NCI-H345 (cell line): ENCODE measurements at regions not wholly inside any gene's neighbourhood (a gene's known extent, or its start where the extent isn't known, plus 50 kb on each side); places are given as distances from the start of the nearest gene placed in this dataset.

Experiments
- DNase-seq: peaks from one replicate; lab custom pipeline; 2025; lab: John Stamatoyannopoulos, UW

DNA sequence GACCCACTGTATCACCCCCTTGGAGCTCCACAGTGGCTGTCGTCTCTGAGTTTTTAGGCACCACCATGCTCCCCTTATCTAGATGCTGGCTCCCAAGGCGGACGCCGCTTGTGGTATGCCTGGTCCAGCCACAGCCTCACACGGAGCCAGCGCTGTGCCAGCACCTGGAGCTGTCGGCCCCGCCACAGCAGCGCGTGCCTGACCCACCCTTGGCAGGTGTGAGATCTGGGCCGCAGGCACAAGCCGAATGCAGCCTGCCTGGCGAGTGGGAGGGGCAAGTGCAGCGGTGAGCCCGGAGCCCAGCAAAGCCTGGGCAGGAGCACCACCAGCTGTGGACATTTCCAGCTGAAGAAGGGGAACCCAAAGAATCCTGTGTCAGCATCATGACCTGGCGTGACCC, 91.9 kb upstream of the BACE2 start:
- DNase-seq, result no peak

DNA sequence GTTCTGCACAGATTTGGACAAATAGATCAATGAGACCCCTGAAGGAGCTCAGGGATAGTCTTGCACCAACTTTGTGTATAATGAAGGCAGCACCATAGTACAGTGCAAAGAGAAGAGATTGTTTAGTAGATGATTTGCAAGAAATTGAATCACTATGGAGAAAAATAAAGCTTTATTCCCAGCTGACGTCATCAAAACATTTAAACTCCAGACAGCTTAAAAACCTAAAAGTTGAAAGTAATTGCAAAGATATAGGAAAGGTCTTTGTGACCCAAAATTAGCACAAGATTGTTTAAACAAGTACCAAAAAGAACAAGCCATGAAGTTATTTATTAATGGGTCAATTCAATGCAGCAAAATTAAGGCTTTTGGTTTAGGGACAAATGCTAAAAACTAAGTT, 88.8 kb upstream of the BACE2 start:
- no peak for DNase-seq

DNA sequence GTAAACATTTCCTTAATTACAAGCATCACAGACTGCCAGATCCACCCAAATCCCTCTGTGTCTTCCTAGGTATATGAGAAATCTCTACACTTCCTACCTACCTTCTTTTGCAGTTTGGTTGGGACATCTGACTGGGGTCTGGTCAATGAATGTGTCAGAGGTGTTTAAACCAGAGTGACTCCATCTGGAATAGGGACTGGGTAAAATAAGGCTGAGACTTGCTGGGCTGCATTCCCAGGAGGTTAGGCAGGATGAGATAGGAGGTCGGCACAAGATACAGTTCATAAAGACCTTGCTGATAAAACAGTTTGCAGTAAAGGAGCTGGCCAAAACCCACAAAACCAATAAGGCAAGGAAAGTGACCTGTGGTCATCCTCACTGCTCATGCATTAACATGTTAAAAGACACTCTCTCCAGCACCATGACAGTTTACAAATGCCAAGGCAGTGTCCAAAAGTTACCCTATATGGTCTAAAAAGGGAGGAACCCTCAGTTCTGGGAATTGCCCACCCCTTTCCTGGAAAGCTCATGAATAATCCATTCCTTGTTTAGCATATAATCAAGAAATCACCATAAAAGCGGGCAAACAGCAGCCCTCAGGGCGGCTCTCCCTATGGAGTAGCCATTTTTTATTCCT, 87.4 kb upstream of the BACE2 start:
- no peak for DNase-seq

DNA sequence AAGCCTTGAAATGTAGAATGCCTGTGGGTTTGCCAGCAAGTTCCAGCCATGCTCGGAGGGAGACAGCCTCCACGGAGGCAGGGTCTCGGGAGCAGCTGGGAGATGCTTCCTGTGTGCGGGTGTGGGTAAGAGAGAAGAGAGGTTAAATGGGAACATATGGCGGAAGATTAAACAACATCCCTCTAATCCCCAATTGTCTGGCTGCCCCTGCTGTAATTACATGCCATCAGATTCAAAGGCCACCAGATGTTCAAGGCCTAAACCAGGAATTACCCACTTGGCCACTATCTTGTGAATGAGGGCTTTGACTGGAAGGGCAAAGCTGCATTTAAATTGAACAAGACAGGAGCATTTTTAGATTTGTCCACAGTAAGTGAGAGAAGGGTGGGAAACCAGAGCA, 81.4 kb upstream of the BACE2 start:
- no peak for DNase-seq

- no peak for DNase-seq
Observed at GRCh38 chr21:41090981-41091380, 77.0 kb upstream of the BACE2 start.

DNA sequence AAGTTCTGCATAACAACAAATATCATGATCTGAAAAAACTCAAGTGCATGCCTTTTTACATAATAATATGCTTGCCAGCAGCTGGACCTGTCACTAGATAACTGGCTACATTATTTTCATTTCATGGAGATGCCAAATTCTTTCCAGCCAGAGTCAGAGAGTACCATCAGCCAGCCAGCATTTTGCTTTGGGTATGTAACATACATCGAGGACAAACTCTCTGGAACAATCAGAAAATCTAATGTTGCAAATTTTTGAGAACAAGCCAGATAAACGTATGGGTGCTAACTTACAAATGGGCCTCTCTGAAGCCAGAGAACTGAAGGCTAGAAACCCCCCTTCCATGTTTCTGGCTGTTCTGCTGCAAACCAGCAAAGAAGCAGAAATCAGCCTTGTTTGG, 76.3 kb upstream of the BACE2 start:
- no peak for DNase-seq

DNA sequence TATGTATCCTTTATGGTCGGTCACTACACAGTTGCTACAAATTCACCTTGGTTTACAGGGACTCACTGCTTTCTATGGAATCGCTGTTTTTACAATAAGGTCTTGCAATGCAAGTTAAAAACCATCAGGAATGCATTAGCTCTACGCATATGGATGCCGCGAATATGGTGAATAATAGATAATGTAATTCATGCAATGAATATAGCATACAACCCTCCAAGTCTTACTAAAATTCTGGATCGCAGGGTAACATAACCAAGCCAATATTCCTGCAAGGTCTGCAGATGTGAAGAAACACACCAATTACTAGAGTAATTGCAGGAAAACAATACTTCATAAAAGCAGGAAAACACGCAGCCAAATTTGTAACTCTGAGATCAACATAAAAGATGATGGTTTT, 75.6 kb upstream of the BACE2 start:
- DNase-seq, result no peak

DNA sequence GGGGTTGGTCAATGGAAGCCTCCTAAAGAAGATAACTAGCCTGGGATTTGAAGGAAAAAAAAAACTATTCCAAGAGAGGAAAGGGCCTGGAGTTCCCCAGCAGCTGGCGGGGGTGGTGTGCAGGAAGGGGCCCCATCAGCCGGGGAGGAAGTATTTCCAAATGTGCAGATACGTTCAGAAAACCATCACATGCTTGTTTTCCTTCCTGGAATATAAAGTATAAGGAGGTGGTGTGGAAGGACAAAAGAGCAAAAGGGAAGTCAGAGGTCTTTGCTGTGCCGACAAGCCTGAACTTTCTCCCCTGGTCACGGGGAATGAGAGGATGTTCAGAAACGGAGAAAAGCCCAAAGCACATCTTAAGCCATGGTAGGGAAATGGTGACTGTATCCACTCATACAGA, 72.0 kb upstream of the BACE2 start:
- DNase-seq, result no peak

GRCh38 chr21:41098076-41098475, 69.9 kb upstream of the BACE2 start:
- DNase-seq, result no peak

DNA sequence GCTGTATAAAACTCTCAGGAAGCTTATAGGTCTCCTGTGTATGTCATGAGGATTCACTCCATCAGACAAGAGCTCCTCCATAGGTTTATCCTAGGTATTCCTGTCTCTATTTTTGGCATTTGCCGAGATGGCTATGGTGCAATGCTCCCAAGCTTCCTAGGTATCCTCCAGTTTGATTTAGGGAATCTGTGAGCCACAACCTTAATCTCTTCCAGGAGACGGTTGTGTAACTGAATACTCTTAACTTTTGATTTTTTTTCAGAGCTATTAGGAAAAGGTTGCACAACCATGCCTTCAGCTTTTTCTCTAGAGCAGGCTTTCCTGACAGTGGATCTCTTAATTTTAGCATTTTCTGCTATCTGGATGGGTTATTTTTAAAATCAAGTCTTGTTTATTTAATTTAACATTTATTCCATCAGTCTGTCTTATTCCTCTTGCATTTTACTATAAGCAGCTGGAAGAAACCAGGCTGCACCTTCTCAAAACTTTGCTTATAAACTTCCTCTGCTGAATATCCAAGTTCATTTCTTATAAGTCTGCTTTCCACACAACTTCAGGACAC, 69.4 kb upstream of the BACE2 start:
- DNase-seq, result no peak

- DNase-seq, result no peak
Observed at GRCh38 chr21:41100826-41101550, 67.0 kb upstream of the BACE2 start.

DNA sequence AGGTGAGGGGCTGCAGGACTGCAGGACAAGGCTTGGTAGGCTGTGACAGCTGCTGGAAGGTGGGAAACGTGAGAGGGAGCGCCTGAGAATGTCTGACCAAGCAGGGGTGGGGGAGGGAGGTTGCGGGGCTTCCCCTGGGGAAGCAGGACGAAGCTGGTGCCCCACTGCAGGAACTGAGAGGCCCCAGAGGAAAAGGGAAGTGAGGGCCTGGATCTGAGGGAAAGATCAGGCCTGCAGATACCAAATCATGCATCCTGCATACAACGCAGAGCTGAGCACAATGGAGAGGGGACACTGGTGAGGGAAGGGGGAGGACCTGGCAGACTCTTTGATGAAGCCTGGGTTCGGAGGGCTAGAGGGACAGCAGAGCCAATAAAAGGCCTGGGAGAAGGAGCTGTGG, 65.7 kb upstream of the BACE2 start:
- no peak for DNase-seq

DNA sequence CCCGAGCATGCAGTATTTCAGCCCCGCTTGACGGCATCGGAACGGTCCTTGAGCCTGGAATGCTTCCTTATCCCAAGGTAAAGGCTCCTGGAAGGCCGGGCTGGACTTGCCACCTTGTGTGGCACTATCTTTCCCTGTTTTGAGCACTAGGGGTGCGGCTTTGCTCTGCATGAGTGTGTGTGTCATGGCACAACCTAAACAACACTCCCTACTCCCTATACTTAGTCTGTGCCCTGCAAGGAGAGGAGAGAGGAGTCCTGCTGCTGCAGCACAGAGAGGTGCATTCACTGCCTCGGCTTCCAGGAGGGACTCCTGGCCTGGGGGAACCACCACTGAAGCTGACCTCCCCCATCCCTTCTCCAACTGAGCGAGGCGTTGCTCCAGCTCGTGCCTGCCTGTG, 60.4 kb upstream of the BACE2 start:
- DNase-seq, result no peak

- no peak for DNase-seq
Observed at GRCh38 chr21:41108668-41109585, 59.0 kb upstream of the BACE2 start.

- DNase-seq, result no peak
Observed at GRCh38 chr21:41110161-41110560, 57.8 kb upstream of the BACE2 start.

GRCh38 chr21:41110664-41111063, 57.3 kb upstream of the BACE2 start:
- DNase-seq, result no peak

DNA sequence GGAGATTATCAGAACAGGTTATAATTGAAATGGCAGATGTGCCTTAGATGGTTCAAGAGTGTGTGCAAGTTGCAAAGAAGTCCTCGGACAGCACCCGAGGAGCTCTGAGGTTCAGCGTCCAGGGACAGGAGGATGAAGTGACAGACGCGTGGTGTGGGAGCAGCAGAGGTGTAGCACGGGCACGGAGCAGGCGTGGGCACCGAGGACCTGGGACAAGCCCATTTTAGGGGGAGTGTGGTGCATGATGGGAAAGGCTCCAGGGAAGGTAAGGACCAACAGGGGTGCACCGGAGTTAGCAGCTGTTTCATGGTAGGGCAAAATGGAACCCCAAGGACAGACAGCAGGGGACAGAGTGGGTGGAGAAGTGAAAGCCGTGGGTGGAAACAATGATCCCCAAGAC, 56.3 kb upstream of the BACE2 start:
- no peak for DNase-seq

DNA sequence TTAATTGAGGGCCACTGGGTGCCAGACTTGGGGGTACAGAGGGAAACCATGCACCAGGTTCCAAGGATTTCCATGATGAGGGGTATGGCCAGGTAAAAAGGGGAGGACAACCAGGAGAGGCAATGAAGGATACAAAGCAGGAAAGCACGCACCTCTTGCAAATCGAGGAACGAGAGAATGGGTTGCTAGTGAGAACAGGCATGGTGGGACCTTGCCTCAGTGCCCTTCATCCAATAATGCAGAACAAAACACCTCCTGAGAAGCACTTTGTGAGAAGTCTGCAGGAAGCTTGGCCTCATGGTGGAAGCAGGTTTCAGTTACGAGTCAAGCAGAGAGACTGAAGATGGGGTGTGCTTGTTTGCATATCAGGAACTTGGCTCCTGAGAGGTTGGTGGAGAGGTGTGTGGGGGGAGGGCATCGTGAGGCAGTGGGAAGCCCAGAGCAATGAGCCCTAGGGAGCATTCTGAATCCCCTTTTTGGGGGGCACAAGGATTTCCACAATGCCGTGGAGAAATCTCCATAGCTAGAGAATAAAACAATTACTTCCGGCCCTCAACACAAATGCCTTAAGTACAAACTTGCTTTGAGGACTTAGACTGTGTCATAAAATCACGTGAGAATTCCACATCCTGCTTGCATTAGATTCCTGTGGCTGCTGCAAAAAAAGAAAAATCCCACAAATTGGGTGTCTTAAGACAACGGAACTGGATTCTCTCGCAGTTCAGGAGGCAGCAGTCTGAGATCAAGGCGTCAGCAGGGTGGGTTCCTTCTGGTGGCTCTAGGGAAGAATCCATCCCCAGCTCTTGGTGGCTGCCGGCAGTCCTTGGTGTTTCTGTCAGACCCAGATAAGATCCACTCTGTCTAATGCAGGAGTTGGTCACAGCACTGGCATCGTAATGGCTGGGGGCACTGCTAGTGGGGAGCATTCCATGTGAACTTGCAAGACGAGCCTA, 54.9 kb upstream of the BACE2 start:
- no peak for DNase-seq

GRCh38 chr21:41115851-41116250, 52.1 kb upstream of the BACE2 start:
- peak; percentile 19 for DNase-seq
